ENCODE measurements at regions not wholly inside any gene's neighbourhood (a gene's known extent, or its start where the extent isn't known, plus 50 kb on each side); places are given as distances from the start of the nearest gene placed in this dataset.

DNA sequence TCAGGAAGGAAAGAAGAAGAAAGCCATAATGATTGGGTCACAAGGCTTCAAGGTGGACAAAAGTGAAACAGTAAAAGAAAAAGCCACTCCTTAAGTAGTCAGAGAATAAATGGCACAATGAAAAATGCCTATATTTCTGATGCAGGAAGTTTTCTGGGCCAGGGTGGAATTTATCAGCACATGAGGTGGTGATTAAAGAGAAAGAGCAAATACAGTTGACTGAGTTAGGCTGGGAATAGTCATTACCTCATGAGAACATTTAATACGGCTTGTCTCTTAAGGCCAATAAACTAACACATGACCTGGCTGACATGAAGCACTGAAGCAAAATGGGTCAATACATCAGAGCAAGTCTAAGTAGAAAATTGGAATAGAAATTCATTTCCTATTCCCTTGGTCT lies 499.7 kb downstream of the TMTC2 start:
- TF ChIP-seq EZH2 (IDR thresholded peaks at IDR 0.05) (no peak), FOXP2 (optimal IDR thresholded peaks at IDR 0.05; ENCODE audit: control extremely low read depth, extremely low read length, insufficient read depth) (no peak), POLR2AphosphoS5 (IDR thresholded peaks at IDR 0.05; ENCODE audit: borderline replicate concordance, low read depth, low read length) (no peak)
- Histone ChIP-seq H3K9ac (ENCODE audit: insufficient read length) (no peak overlapping the region), H3K4me3 (no peak overlapping the region), H3K27ac (no peak overlapping the region), H3K36me3 (ENCODE audit: insufficient read depth, low read length) (no peaks in the 10 kb centered on the region), H3K9me3 (ENCODE audit: low read depth, low read length) (no peaks in the 10 kb centered on the region)
- DNase-seq (ENCODE audit: low read depth, low spot score), result no peak

DNA sequence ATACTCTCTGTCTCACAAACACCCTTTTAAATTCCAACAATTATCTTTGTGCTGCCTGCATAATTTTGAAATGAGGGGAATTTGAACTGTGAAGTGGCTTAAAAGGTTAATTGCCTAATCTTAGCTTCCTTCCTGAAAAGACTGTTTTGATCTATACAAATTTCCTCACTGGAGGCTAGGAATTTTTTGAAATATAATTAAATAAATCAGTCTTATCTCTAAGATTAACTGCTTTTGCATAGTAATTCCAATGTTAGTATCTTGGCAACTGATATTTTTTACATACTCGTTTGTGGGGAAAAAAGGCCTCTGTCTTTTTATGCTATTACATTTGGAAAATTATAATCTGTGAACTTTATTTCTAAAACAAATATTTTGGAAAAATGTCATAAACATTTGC lies 498.5 kb downstream of the TMTC2 start:
- Histone ChIP-seq H3K27ac (no peak overlapping the region), H3K4me3 (no peak overlapping the region), H3K36me3 (ENCODE audit: insufficient read depth, low read length) (no peaks in the 10 kb centered on the region), H3K9ac (ENCODE audit: insufficient read length) (no peak overlapping the region), H3K9me3 (ENCODE audit: low read depth, low read length) (no peaks in the 10 kb centered on the region)
- peak; percentile 22 for DNase-seq (ENCODE audit: low read depth, low spot score)
- no peak for TF ChIP-seq EZH2 (IDR thresholded peaks at IDR 0.05)
- peak; percentile 15; the same call in 1 of the 2 replicates for TF ChIP-seq POLR2AphosphoS5 (IDR thresholded peaks at IDR 0.05; ENCODE audit: borderline replicate concordance, low read depth, low read length)
- no peak for TF ChIP-seq FOXP2 (optimal IDR thresholded peaks at IDR 0.05; ENCODE audit: control extremely low read depth, extremely low read length, insufficient read depth)
